MM.1S (cell line): ENCODE measurements at regions not wholly inside any gene's neighbourhood (a gene's known extent, or its start where the extent isn't known, plus 50 kb on each side); places are given as distances from the start of the nearest gene placed in this dataset.

ENCODE experiments used
- EZH2 ChIP-seq: fragments of 300-600 bp; sonication (generic); optimal IDR thresholded peaks from 2 replicates; pipeline ENCODE3; 2017; ENCODE audit warnings: low read depth, mild to moderate bottlenecking, antibody characterized with exemption, low read length, mixed read lengths
- EZH2phosphoT487 ChIP-seq: fragments of 300-600 bp; sonication (generic); IDR thresholded peaks from 2 replicates; pipeline ENCODE4 v1.6.1; 2018; ENCODE audit warnings: antibody characterized with exemption, low read length
- TF ChIP-seq, protein P1 (sequence below): fragments of 300-600 bp; sonication (generic); IDR thresholded peaks from 2 replicates; pipeline ENCODE4 v1.5.1; 2016; ENCODE audit warnings: antibody characterized with exemption, low read length, mixed read lengths

- TF ChIP-seq, protein P1, sequence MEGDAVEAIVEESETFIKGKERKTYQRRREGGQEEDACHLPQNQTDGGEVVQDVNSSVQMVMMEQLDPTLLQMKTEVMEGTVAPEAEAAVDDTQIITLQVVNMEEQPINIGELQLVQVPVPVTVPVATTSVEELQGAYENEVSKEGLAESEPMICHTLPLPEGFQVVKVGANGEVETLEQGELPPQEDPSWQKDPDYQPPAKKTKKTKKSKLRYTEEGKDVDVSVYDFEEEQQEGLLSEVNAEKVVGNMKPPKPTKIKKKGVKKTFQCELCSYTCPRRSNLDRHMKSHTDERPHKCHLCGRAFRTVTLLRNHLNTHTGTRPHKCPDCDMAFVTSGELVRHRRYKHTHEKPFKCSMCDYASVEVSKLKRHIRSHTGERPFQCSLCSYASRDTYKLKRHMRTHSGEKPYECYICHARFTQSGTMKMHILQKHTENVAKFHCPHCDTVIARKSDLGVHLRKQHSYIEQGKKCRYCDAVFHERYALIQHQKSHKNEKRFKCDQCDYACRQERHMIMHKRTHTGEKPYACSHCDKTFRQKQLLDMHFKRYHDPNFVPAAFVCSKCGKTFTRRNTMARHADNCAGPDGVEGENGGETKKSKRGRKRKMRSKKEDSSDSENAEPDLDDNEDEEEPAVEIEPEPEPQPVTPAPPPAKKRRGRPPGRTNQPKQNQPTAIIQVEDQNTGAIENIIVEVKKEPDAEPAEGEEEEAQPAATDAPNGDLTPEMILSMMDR = no peak
- TF ChIP-seq EZH2phosphoT487 = no peak
- no peak for TF ChIP-seq EZH2
These were observed 1383.8 kb downstream of the EFNB2 start for GRCh38 chr13:105151639-105152038.
